LoVo (cell line): ENCODE measurements at regions not wholly inside any gene's neighbourhood (a gene's known extent, or its start where the extent isn't known, plus 50 kb on each side); places are given as distances from the start of the nearest gene placed in this dataset.

Experiments
- DNase-seq: peaks from one replicate; pipeline ENCODE4 v3.0.0-alpha.2; 2016; ENCODE audit warnings: low spot score

GRCh38 chr4:36966756-36967460 lies 277.6 kb upstream of the NWD2 start:
- no peak for DNase-seq

- DNase-seq = no peak
Observed at GRCh38 chr4:36979533-36979932, 265.0 kb upstream of the NWD2 start.

GRCh38 chr4:36990128-36990872 lies 254.2 kb upstream of the NWD2 start:
- no peak for DNase-seq

DNA sequence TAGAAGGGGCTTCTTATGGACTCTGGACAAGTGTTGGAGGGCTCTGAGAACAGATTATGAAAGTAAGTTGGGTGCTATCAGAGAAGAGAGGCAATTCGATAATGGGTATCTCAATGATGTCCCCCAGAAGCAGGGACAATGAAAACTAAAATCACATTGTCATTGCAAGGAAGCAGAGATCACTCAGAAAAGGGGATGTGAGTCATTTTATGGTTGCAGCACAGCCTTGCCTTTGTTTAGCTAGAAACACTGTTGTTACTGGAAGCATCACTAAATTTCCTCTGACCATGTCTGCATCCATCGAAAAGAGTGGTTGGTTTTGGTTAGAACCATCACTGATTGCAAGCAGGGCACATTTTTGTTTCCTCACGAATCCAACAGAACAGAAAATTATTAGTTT lies 246.8 kb upstream of the NWD2 start:
- no peak for DNase-seq

DNA sequence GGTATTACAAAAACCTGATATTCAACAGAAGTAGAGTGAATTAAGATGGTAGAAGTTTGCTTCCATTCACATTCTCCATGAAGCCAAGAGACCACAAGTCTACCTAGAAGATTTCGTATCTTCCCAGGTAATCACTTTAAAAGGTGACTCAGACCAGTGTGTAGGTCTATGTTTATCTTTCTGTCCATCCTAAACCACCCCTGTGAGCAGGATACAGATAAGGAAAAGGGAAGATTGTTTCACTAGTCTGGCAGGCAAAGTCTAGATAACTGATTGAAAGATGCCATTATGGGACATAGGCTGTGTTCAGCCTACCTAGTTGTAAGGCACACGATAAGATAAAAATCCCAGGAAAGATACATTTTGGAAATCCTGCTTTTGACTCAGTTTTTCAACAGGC lies 244.3 kb upstream of the NWD2 start:
- no peak for DNase-seq

- no peak for DNase-seq
Observed at GRCh38 chr4:37001688-37002436, 242.7 kb upstream of the NWD2 start.

- no peak for DNase-seq
Observed at GRCh38 chr4:37002625-37003024, 241.9 kb upstream of the NWD2 start.

DNA sequence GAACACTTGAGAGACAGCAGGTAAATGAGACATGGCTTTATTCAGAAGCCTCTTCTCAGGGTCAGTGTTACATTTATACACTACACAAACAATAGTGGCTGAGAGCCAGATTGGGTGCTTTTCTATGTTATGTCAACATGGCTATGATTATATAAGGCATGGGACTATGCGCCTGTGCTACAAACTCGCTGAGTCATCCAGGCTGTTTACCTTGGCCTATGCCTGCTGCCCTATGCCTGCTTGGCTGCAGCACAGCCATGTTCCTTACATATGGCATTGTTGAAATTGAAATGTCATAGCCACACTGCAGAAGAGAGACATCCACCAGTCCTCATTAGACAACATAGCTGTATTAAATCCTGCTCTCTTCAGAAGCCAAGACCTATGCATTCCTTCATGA lies 236.3 kb upstream of the NWD2 start:
- peak; percentile 73 for DNase-seq

GRCh38 chr4:37014584-37014983 lies 230.0 kb upstream of the NWD2 start:
- no peak for DNase-seq

DNA sequence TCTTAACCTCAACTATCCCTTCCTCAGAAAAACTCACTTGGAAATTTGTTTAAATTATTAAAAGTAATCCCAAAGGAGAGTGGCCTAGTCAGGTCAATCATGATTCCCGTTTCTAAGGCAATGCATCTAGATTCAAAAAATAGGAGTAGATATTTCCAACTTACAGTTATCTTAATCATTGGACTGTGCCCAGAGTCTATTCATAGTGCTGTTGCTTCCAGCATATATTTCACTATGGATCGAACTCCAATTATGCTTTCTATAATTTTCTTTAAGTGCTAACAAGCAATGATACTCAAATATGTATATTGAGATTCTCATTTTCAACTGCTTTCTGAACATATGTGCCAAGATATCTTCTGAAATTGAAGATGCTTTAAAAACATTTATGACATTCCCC lies 229.2 kb upstream of the NWD2 start:
- no peak for DNase-seq

- no peak for DNase-seq
Observed at GRCh38 chr4:37023504-37023903, 221.0 kb upstream of the NWD2 start.

DNA sequence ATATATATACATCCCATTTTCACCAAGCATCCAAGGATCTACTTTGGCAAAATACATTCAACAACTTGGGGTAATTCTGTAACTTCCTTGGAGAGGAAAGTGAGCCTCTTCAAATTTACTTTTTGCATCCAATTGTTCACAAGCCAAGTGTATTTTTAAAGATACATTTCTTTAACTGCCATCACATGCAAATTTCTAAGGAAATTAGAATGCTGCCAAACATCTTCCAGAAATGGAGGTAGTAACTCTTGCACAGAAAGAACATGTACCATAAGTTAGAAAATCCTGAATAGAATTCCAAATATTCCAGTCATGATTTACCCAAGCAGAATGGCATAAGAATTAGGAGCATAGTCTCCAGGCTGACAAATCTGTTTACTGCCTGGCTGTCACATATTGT lies 220.5 kb upstream of the NWD2 start:
- DNase-seq = no peak

DNA sequence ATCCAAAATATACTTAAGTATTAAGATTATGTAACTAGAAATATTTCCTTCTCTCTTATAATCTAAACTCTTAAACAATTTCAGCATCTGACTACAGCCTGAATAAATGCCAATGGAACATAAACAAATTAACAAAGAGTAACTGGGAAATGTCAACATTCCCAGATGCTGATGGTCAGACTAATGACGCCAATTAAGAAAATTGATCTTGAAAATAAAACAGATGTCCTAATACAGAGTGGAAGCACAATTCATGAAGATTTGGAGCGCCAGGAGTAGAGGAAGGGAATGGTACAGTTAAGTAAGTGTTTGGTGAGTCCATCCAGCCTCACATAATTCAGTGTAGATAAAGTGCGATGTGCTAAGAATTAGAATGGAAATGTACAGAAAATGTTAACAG lies 203.7 kb upstream of the NWD2 start:
- DNase-seq = no peak

GRCh38 chr4:37043342-37043741 lies 201.2 kb upstream of the NWD2 start:
- no peak for DNase-seq

- DNase-seq = no peak
Observed at GRCh38 chr4:37051111-37051510, 193.4 kb upstream of the NWD2 start.

GRCh38 chr4:37051866-37052265 lies 192.7 kb upstream of the NWD2 start:
- no peak for DNase-seq

DNA sequence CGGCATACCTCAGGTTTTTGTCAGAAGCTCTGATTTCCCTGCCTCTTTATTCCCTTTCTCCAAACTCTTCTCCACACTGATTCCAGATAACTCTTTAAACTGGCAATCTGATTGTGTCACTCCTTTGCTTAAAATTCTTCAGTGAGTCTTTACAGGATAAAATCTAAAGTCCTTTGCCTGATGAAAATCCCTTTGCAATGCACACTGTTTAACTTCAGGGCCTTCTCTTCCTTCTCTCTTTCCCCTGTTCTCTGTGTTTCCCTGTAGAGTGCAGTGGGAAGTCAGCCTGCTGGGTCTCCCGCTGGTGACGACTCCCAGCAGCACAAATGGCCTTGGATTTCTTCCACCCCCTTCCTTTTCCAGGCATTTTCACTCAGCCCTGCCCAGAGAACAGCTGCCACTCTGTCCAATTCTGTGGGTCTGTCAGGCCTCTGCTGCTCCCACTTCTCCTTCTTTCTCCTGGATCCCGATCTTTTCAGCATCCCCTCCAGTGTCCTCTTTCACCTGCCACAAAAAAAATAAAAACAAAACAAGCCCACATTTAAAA lies 189.9 kb upstream of the NWD2 start:
- no peak for DNase-seq

GRCh38 chr4:37058826-37059225 lies 185.7 kb upstream of the NWD2 start:
- no peak for DNase-seq

GRCh38 chr4:37066159-37066558 lies 178.4 kb upstream of the NWD2 start:
- DNase-seq = peak; percentile 2

DNA sequence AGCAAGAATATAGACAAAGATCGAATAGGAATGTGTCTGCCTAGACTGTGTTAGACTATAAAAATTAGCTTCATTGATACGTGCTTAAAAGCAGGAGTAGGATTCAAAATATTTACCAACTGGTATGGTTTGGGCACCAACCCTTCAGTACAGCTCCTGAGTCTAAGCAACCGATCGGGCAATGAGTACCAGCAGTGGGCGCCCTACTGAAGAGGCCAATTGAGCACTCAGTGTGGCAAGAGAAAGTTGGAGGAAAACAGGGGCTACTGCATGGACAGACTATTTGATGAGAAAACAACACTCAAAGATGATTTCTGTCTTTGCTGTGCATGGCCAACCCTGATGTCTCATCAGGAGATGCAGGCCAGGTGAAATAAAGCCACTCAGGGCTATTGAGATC lies 176.0 kb upstream of the NWD2 start:
- DNase-seq = no peak

DNA sequence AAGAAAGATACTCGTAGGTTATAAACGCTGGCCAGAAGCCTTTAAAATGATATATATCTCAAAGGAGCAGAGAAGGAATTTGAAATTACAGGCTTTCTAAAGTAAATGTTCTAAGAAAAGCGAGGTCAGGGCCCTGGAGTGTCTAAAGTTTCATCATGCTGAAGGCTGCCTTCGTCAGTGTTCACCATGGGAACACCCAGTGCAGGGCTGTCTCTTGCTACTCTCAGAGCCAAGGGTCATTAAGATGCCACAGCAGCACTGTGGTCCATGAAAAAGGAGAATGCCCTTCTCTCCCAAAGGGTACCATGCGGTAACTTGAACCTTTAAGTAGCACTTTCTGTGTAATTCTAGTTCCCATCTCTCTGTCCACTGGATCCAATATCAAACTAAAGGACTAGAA lies 174.5 kb upstream of the NWD2 start:
- no peak for DNase-seq

GRCh38 chr4:37071576-37071975 lies 173.0 kb upstream of the NWD2 start:
- DNase-seq = no peak
